ENCODE measurements at regions not wholly inside any gene's neighbourhood (a gene's known extent, or its start where the extent isn't known, plus 50 kb on each side); places are given as distances from the start of the nearest gene placed in this dataset.

GRCh38 chr2:145609951-145610350 is 1090.0 kb upstream of the ZEB2 start:
- DNase-seq (ENCODE audit: low read depth in 2 of 2), result no peak

DNA sequence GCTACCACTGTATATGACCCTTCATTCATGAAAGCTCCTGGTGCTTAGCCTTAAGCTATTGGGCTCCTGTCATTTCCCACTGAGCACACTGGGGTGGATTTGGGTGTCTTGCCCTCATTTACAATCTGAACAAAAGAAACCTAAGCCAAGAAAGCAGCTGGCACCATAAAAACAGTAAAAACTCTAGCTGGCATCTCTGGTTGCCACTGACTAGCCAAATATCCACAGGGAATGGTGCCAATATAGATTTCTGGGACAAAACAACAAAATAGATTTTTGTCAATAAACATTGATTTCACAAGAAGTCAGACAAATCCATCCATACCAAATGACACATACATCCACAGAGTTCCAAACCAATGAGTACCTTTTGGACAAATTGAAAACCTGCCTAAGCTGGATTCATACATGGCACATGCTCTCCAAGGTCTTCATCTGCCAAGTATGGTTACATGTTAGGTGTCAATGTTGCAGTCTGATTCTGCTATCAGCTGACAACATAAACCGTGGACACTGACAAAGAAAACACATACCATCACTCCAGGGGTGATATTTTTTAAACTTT is 1081.5 kb upstream of the ZEB2 start:
- DNase-seq (ENCODE audit: low read depth in 2 of 2), result no peak

DNA sequence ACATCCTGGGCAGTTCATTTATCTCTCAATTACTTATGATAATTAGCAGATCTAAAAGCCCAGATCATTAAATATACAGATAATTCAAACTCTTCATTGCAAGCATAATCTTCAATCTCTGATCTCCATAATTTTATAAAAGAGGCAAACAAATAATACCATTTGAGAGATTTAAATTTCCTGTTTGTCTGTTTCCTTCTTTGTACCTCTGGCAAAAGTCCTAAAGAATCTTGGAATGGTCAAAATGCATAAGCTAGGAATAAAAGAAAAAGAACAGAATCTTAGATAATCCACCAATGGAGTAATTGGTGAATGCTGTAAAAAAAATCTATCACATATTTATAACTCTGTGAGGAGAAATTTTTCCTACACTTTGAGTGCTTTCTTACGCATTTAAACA is 1080.9 kb upstream of the ZEB2 start:
- DNase-seq (ENCODE audit: low read depth in 2 of 2), result no peak

- DNase-seq (ENCODE audit: low read depth in 2 of 2), result no peak
Observed at GRCh38 chr2:145599756-145600155, 1079.8 kb upstream of the ZEB2 start.

DNA sequence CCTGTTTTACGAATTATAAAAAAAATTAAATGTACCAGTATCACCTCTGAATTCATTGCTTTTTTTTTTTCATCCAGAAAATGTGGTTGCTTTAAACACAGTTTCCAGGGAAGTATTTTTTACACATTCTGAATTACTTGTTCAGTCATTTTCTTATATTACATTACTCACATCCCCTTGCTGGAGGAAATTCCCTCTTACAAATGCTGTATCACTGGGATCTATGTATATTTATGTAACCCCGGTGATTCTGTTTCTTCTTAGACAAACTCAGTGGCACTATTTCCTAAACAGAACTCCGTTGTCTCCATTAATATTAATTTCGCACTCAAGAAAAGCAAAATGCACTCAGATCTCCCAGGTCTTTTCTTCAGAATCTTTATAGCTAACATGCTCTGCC is 1078.5 kb upstream of the ZEB2 start:
- peak in 1 of 2 donors; percentile 78 for DNase-seq (ENCODE audit: low read depth in 2 of 2)

DNA sequence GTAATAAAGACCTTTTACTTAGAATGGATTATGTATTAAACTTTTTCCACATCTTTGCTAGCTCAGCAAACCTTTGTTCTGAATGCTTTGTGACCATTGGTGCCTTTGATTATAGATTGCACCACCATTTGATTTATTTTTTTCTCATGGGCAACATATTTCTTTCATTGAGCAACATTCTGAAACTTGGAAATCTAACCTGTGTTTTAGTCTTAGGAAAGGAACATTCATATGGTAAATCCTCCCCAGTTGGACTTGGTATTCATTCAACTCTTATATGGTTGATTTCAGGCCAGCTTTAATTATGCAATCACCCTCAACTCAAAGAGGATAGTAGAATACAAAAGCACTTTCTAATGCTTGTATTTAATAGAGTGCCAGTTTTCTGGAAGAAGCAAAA is 1077.9 kb upstream of the ZEB2 start:
- DNase-seq (ENCODE audit: low read depth in 2 of 2), result no peak

- no peak for DNase-seq (ENCODE audit: low read depth in 2 of 2)
Observed at GRCh38 chr2:145597006-145597405, 1077.1 kb upstream of the ZEB2 start.

GRCh38 chr2:145596416-145596815 is 1076.5 kb upstream of the ZEB2 start:
- DNase-seq (ENCODE audit: low read depth in 2 of 2), result no peak

DNA sequence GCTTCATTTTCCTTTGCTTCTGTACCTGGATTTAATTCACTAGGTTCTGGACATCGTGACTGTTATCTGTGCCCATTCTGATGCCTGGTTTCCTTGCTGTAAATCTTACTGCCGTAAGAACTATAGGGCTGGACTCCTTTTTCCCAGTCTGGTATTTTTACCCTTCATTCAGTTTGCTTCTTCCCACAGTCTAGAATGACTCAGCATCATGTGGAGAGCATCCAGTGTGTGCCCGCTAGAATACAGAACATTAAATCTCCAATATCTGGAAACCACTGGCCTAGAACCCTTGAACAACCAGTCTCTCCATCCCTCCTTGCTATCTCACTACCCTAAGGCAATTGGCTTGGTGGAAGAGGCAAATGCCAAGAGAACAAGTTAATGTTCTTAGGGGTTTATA is 1075.4 kb upstream of the ZEB2 start:
- peak in 1 of 2 donors; percentile 15 for DNase-seq (ENCODE audit: low read depth in 2 of 2)

DNA sequence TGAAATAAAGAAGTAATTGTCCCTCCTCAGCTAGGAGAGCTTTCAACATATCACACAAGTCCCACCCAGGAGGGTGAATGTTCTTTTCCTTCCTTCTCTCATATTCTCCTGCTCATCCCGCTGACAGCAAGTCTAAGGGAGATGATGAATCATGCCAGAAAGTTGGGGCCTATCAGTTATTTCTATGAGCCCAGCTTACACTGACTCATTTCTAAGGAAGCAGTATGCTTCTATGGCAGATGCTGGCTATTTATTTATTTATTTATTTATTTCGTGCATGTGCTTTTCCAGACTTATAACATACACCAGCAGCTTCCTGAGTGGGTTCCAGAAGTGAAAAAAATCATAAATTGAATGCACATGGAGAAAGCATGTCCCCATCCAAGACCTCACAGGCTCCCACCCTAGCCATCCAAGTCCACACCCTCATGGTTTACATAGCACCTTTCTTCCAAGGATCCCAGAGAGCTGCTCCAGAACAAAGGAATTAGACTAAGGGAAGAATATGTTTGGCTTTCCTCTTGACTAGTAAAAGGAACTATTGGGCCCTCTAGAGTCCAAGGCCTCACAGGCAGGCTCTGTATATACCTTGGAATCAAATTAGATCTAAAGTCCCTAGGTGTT is 1074.2 kb upstream of the ZEB2 start:
- DNase-seq (ENCODE audit: low read depth in 2 of 2), result peak in 1 of 2 donors; percentile 79

DNA sequence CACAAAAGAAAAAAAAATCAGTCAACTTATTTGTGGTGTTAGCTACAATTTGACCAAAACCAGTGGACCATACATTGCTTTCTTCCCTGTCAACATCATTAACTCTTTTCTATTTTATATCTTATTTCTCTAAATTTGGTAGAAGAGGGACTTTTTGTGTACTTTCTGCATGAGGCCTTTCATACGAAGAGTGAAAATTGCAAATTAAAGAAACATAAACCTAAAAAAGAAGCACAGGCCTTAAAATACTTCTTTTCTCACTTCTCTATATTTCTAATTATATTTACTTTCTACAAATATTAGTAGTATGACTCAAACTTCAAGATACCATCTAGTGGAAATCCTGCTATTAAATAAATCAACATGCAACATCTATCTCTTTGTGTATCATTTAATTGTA is 1073.4 kb upstream of the ZEB2 start:
- DNase-seq (ENCODE audit: low read depth in 2 of 2), result no peak

DNA sequence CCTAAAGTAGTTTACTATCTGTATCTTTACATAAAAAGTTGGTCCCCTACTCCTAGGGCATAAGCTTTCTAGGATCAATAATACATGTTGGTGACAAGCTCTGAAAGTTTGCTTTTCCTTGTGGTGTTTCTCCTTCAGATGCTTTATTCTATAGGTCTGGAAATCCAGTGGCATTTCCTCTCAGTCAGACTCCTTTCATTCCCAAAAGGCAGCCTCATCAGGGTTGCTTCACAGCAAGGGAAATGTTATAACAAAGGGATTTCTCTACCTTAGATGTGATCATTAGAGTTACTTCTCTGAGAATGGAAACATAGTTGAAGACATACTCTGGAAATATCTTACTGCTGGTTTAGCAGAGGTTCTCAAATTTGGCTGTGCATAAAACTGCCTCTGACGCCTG is 1072.4 kb upstream of the ZEB2 start:
- DNase-seq (ENCODE audit: low read depth in 2 of 2), result no peak

- peak in 1 of 2 donors; percentile 33 for DNase-seq (ENCODE audit: low read depth in 2 of 2)
Observed at GRCh38 chr2:145591109-145591809, 1071.3 kb upstream of the ZEB2 start.

- DNase-seq (ENCODE audit: low read depth in 2 of 2), result no peak
Observed at GRCh38 chr2:145587922-145588321, 1068.0 kb upstream of the ZEB2 start.

GRCh38 chr2:145584353-145584752 is 1064.4 kb upstream of the ZEB2 start:
- no peak for DNase-seq (ENCODE audit: low read depth in 2 of 2)

- DNase-seq (ENCODE audit: low read depth in 2 of 2), result no peak
Observed at GRCh38 chr2:145573608-145574007, 1053.7 kb upstream of the ZEB2 start.

GRCh38 chr2:145572238-145572637 is 1052.3 kb upstream of the ZEB2 start:
- DNase-seq (ENCODE audit: low read depth in 2 of 2), result no peak

DNA sequence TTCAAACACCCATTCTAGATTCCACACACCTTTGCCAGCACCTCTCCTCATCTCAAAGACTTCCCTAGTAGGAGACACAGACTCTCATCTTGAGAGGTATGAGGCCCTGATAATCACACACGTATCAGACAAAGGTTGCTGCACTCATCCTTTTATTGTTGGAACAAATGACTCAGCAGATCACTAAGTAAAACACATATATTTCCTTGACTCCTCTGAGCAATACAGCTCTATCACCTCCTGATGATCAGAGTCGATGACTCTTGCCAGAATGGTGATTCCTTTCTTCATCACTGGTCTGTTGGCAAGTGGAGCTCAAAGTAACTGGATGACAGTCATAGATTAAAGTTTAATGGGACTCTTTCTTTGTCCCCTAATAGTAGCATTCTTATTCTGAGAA is 1049.2 kb upstream of the ZEB2 start:
- DNase-seq (ENCODE audit: low read depth in 2 of 2), result no peak

GRCh38 chr2:145563741-145564615 is 1044.1 kb upstream of the ZEB2 start:
- DNase-seq (ENCODE audit: low read depth in 2 of 2), result peak in 1 of 2 donors; percentile 61

- no peak for DNase-seq (ENCODE audit: low read depth in 2 of 2)
Observed at GRCh38 chr2:145561152-145561551, 1041.2 kb upstream of the ZEB2 start.

DNA sequence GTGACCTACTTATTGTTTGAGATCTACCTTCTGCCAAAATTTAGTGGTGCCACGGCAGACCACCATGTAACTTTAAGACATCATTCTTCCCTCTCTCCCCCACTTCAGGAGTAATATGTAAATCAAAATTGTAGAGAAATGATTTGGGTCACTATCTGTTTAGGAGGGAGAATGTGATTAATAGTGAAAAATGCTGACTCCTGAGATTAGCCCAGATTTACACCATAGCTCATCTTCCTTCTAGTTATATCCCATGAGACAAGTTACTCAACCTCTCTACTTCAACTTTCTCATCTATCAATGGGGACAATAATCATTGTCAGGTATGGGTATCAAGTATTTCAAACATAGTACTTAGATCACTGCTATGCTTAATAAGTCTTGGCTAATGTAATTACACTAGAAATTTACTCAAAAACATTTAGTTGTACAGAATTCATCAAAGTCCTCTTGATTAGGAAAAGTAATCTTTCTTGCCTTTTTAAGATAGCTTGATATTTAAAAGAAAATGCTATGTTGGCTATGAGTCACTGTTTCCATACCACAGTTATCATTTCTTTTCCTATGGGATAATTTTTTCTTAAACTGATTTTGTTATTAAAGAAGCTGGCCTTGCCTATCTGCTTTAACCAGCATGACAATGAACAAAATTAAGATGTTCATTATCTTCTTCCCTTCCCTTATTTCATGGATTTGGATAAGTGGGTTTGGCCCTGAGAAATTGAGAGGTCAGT is 1038.9 kb upstream of the ZEB2 start:
- DNase-seq (ENCODE audit: low read depth in 2 of 2), result no peak

All from dermis microvascular lymphatic vessel endothelial cell (primary cell).